Peyer's patch (tissue), 4 donors: ENCODE measurements at regions not wholly inside any gene's neighbourhood (a gene's known extent, or its start where the extent isn't known, plus 50 kb on each side); places are given as distances from the start of the nearest gene placed in this dataset.

ENCODE experiments used
- POLR2A ChIP-seq, 2 donors: fragments of 450-650 bp; IDR thresholded peaks; one replicate each; pipeline ENCODE4 v1.5.1; 2017; ENCODE audit warnings: antibody characterized with exemption in 2 of 2, mild to moderate bottlenecking in 2 of 2, moderate library complexity in 2 of 2
- TF ChIP-seq, protein P1 (sequence below), 6 experiments: fragments of 450-650 bp in 4 of 6; fragments of 200-600 bp in 2 of 6; sonication (generic) in 1 of 6; IDR thresholded peaks; one replicate each; pipeline ENCODE4 v1.5.1; 2017 to 2019; ENCODE audit warnings: antibody characterized with exemption in 6 of 6, mild to moderate bottlenecking in 3 of 6, moderate library complexity in 1 of 6

DNA sequence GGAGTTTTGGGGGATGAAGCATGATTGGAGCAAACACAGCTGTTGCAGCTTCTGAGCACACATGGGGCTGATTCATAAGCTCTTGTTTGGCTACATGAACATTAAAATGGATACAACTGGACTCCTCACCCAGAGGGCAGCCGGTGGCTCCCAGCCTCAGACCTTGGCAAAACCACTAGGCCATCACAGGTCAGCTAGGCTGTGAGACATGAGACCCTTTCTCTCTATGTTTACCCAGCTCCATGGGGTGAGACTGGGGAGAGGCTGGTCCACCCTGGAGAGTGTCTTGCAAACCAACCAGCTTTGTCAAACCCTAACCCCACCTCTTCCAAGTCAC is 388.7 kb downstream of the PTPRU start:
- TF ChIP-seq, protein P1, sequence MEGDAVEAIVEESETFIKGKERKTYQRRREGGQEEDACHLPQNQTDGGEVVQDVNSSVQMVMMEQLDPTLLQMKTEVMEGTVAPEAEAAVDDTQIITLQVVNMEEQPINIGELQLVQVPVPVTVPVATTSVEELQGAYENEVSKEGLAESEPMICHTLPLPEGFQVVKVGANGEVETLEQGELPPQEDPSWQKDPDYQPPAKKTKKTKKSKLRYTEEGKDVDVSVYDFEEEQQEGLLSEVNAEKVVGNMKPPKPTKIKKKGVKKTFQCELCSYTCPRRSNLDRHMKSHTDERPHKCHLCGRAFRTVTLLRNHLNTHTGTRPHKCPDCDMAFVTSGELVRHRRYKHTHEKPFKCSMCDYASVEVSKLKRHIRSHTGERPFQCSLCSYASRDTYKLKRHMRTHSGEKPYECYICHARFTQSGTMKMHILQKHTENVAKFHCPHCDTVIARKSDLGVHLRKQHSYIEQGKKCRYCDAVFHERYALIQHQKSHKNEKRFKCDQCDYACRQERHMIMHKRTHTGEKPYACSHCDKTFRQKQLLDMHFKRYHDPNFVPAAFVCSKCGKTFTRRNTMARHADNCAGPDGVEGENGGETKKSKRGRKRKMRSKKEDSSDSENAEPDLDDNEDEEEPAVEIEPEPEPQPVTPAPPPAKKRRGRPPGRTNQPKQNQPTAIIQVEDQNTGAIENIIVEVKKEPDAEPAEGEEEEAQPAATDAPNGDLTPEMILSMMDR (IDR thresholded peaks at IDR 0.05): no peak
- TF ChIP-seq POLR2A (IDR thresholded peaks at IDR 0.05): no peak
